HG03045 (cell line): ENCODE measurements at regions not wholly inside any gene's neighbourhood (a gene's known extent, or its start where the extent isn't known, plus 50 kb on each side); places are given as distances from the start of the nearest gene placed in this dataset.
A peak's percentile ranks its signal among the peaks of the same experiment; 100 is the strongest.

Experiments used
- ATAC-seq: cut with Tn5 transposase; IDR thresholded peaks from one replicate; pipeline ENCODE4 v1.9.1; 2021; ENCODE audit warnings: mild to moderate bottlenecking, moderate library complexity; ENCODE audit not compliant: unreplicated experiment

GRCh38 chr14:49467091-49467490 is 119.1 kb downstream of the RPS29 start:
- ATAC-seq = no peak

GRCh38 chr14:49464885-49465284 is 121.3 kb downstream of the RPS29 start:
- ATAC-seq = no peak

- no peak for ATAC-seq
These were observed 123.0 kb downstream of the RPS29 start for GRCh38 chr14:49463146-49463545.

GRCh38 chr14:49461529-49462401 is 124.4 kb downstream of the RPS29 start:
- peak; percentile 83 for ATAC-seq

- ATAC-seq = no peak
These were observed 125.5 kb downstream of the RPS29 start for GRCh38 chr14:49460662-49461061.

- ATAC-seq = no peak
These were observed 129.6 kb downstream of the RPS29 start for GRCh38 chr14:49456589-49456988.

GRCh38 chr14:49451938-49452337 is 134.2 kb downstream of the RPS29 start:
- no peak for ATAC-seq

- ATAC-seq = no peak
These were observed 136.4 kb downstream of the RPS29 start for GRCh38 chr14:49449749-49450148.

GRCh38 chr14:49447540-49448107 is 138.6 kb downstream of the RPS29 start:
- no peak for ATAC-seq

GRCh38 chr14:49446801-49447200 is 139.4 kb downstream of the RPS29 start:
- no peak for ATAC-seq

GRCh38 chr14:49438256-49438770 is 147.9 kb downstream of the RPS29 start:
- no peak for ATAC-seq

- no peak for ATAC-seq
These were observed 158.1 kb downstream of the RPS29 start for GRCh38 chr14:49428076-49428475.

- no peak for ATAC-seq
These were observed 159.1 kb downstream of the RPS29 start for GRCh38 chr14:49427117-49427516.

- ATAC-seq = no peak
These were observed 160.3 kb downstream of the RPS29 start for GRCh38 chr14:49425921-49426320.

- ATAC-seq = no peak
These were observed 161.5 kb downstream of the RPS29 start for GRCh38 chr14:49424436-49425331.

- ATAC-seq = no peak
These were observed 166.0 kb downstream of the RPS29 start for GRCh38 chr14:49420201-49420600.

- no peak for ATAC-seq
These were observed 167.4 kb downstream of the RPS29 start for GRCh38 chr14:49418789-49419188.

GRCh38 chr14:49417790-49418189 is 168.4 kb downstream of the RPS29 start:
- no peak for ATAC-seq

- ATAC-seq = no peak
These were observed 177.8 kb downstream of the RPS29 start for GRCh38 chr14:49408187-49408933.

- no peak for ATAC-seq
These were observed 180.9 kb downstream of the RPS29 start for GRCh38 chr14:49405291-49405690.

- ATAC-seq = no peak
These were observed 184.8 kb downstream of the RPS29 start for GRCh38 chr14:49401373-49401772.
